Activated B cell treated with CpG ODN at 0.5 μM for 24 hours (primary cell): ENCODE measurements at regions not wholly inside any gene's neighbourhood (a gene's known extent, or its start where the extent isn't known, plus 50 kb on each side); places are given as distances from the start of the nearest gene placed in this dataset.
A peak's percentile ranks its signal among the peaks of the same experiment; 100 is the strongest.

Experiments
- ATAC-seq: fragments of 200-7000 bp; cut with Tn5 transposase; one replicate; pipeline ENCODE4 v1.10.0; 2021; ENCODE audit warnings: low read depth, mild to moderate bottlenecking, moderate library complexity
- CTCF ChIA-PET: fragments of 350-600 bp; sonication (Branson Sonifier 250); formaldehyde crosslinking; loops from one replicate; lab custom pipeline; 2021; ENCODE audit warnings: antibody characterized with exemption; lab: Charles Lee
- POLR2A ChIA-PET: fragments of 350-600 bp; sonication (Branson Sonifier 250); formaldehyde crosslinking; loops from one replicate; lab custom pipeline; 2021; ENCODE audit warnings: antibody characterized with exemption; lab: Charles Lee
- DNase-seq: peaks from one replicate; pipeline ENCODE4 v3.0.0; 2022
- H3K27ac Mint-ChIP-seq: one replicate; pipeline ENCODE4 v1.8.0; 2020; ENCODE audit warnings: mixed read lengths
- H3K27me3 Mint-ChIP-seq: one replicate; pipeline ENCODE4 v1.8.0; 2021; ENCODE audit warnings: mixed read lengths
- H3K36me3 Mint-ChIP-seq: one replicate; pipeline ENCODE4 v1.8.0; 2021; ENCODE audit warnings: low read depth, mixed read lengths
- H3K4me1 Mint-ChIP-seq: one replicate; pipeline ENCODE4 v1.8.0; 2021; ENCODE audit warnings: mixed read lengths
- H3K4me3 Mint-ChIP-seq: one replicate; pipeline ENCODE4 v1.8.0; 2020; ENCODE audit warnings: mild to moderate bottlenecking, mixed read lengths
- H3K9me3 Mint-ChIP-seq: one replicate; pipeline ENCODE4 v1.8.0; 2020; ENCODE audit warnings: mixed read lengths
- intact Hi-C: fragments of 100-400 bp; cut with micrococcal nuclease; formaldehyde crosslinking; loops from one replicate; pipeline ENCODE4 v1.15.1; 2024
- TF ChIP-seq, protein P1 (sequence below): fragments of 200-600 bp; IDR thresholded peaks from one replicate; pipeline ENCODE4 v1.8.0; 2022; ENCODE audit warnings: antibody characterized with exemption, mild to moderate bottlenecking

DNA sequence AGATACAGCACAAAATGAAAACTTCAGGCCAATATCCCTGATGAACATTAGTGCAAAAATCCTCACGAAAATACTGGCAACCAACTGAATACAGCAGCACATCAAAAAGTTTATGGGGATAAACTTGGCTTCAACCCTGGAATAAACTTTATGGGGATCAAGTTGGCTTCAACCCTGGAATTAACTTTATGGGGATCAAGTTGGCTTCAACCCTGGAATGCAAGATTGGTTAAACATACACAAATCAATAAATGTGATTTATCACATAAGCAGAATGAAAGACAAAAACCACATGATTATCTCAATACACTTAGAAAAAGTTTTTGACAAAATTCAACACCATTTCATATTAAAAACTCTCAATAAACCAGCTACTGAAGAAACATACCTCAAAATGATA lies 213.7 kb upstream of the DMRTA1 start:
- ChIA-PET CTCF (interaction anchor here (1.1 kb wide), 1 partner anchor 420 kb away, joined by 4 read pairs; no protein-coding TSS in a partner anchor), POLR2A (no interaction called here)
- Mint-ChIP-seq H3K27ac (no peak overlapping the region), H3K4me3 (no peak overlapping the region), H3K36me3 (no peaks in the 10 kb centered on the region), H3K27me3 (peaks cover 8% of the 10 kb centered on the region), H3K4me1 (peaks cover 15% of the 10 kb centered on the region), H3K9me3 (peaks cover 14% of the 10 kb centered on the region)
- intact Hi-C loops: no loop called here
- TF ChIP-seq, protein P1, sequence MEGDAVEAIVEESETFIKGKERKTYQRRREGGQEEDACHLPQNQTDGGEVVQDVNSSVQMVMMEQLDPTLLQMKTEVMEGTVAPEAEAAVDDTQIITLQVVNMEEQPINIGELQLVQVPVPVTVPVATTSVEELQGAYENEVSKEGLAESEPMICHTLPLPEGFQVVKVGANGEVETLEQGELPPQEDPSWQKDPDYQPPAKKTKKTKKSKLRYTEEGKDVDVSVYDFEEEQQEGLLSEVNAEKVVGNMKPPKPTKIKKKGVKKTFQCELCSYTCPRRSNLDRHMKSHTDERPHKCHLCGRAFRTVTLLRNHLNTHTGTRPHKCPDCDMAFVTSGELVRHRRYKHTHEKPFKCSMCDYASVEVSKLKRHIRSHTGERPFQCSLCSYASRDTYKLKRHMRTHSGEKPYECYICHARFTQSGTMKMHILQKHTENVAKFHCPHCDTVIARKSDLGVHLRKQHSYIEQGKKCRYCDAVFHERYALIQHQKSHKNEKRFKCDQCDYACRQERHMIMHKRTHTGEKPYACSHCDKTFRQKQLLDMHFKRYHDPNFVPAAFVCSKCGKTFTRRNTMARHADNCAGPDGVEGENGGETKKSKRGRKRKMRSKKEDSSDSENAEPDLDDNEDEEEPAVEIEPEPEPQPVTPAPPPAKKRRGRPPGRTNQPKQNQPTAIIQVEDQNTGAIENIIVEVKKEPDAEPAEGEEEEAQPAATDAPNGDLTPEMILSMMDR: no peak
- DNase-seq: no peak
- no peak for ATAC-seq

DNA sequence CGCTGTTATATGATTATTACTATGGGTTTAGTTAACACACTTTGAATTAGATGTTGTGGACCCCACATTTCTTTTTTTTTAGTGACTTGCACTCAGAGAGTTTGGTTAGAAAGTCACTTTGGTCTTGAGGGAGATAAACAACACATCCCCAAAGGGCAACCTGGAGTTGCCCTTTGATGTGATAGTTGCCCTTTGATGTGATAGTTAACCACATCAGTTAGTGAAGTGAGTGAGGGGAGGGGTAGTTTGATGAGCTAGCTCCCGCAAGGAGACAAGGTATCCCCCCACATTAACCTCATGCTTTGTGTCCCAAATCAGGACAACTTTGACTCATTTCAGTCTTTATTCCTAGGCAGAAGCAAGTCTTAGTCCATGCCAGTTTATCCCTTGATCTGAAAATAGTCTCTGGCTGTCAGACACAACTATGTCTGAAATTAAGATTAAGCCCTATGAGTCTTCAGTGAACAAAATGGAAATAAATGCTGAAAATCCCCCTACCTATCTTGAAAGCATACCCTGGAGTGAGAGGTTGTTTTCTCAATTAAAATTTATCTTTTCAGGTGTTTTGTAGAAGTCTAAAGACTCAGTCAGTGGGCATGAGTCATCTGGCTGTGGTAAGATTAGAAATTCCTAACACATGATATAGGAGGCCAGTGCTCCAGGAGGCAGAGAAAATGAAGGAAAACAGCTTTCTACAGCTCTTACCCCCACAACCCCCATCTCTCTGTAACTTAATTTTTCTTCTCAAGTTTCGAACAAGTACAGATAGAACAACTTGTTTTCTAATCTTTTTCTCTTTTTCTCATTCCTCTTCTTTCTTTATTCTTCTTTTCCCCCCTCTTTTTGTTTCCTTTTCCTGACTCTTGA lies 208.9 kb upstream of the DMRTA1 start:
- H3K27ac Mint-ChIP-seq: no peak overlapping the region
- intact Hi-C loops: no loop called here
- CTCF ChIA-PET: interaction anchor here (0.7 to 7.6 kb wide), 10 partner anchors 9 to 1038 kb away, joined by 3 to 130 read pairs (median 8); partner anchors contain the start of genes CDKN2A, CDKN2B and CDKN2B-AS1

DNA sequence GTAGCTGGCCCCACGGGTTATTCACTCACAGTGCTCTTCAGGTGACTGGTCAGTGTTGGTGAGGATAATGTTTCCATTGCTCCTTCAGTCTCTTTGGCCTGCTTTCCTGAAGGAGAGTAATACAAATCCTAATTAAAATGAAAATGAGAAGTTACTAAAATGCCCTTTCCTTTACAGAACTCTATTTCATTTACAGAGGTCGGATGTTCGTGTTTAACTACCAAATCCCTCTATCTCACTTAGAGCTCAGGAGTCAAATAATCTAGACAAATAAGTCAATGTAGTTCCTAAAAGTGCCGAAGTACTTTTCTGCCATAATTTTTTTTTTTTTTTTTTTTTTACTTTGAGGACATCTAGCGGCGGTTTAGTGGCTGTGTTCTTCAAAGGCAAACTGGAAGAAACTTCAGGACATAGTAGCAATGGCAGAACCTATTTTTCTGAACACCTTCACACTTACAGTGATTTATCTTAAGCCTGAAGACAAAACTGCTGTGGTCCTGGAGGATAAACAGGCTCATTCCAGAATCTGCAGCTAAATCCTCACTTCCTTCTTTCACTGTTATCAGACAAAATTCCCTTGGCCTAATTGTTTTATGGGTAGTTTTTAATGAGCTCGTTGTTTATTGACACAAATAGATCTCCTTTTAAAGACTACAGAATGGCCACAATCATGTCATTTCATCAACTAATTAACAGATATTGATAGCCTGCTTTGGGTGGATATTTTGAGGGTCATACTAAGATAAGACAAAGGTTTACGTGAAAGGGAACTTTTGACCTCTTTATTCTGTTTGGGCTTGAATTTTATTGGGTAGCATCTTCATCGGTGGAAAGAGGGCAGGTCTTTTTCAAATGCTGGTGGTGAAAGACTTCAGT lies 207.6 kb upstream of the DMRTA1 start:
- ATAC-seq: no peak
- POLR2A ChIA-PET: interaction anchor here (0.8 to 1.2 kb wide), 5 partner anchors 167 to 436 kb away, joined by 3 to 12 read pairs (median 4); partner anchors contain the start of gene CDKN2B

More for the DNA sequence above, 208.9 kb upstream of the DMRTA1 start:
- DNase-seq (no peak), ATAC-seq (no peak)
- Mint-ChIP-seq H3K36me3 (no peaks in the 10 kb centered on the region), H3K9me3 (peaks cover 2% of the 10 kb centered on the region), H3K4me3 (peak overlapping the region; percentile 6), H3K4me1 (peaks cover 57% of the 10 kb centered on the region), H3K27me3 (peaks cover 4% of the 10 kb centered on the region)
- POLR2A ChIA-PET: interaction anchor here (0.6 to 1.2 kb wide), 3 partner anchors 26 to 229 kb away, joined by 5 to 12 read pairs (median 7); partner anchors contain the start of gene CDKN2B
- TF ChIP-seq, protein P1: no peak

DNA sequence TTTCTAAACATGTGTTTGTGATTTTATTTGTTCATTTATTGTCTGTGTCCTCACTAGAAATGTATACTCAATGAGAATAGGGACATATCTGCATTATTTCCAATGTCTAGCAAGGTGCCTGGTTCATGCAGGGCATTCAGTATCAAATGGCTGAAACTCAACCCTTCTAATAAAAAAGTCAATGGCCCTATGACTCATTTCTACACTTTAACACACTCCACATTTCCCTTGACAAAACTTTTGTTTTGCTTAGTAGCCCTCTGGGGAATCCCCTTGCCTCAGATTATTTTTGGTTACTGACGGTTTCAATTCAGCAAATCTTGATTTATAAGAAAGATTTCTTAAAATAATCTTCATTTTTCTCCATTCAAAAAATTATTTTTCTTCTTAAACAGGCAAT lies 206.0 kb upstream of the DMRTA1 start:
- TF ChIP-seq, protein P1: no peak
- H3K27ac Mint-ChIP-seq: peak overlapping the region; percentile 67
- no peaks in the 10 kb centered on the region for H3K9me3 Mint-ChIP-seq
- H3K27me3 Mint-ChIP-seq: no peaks in the 10 kb centered on the region
- intact Hi-C loops: loop anchor here (1.0 to 10.0 kb wide), 12 partner anchors 26 to 1616 kb away; partner anchors contain the start of genes CDKN2B, KLHL9 and MLLT3
- H3K36me3 Mint-ChIP-seq: no peaks in the 10 kb centered on the region
- ATAC-seq (peak; percentile 82), DNase-seq (no peak)
- CTCF ChIA-PET: interaction anchor here (1.4 to 7.6 kb wide), 4 partner anchors 37 to 429 kb away, joined by 3 to 130 read pairs (median 29); partner anchors contain the start of gene CDKN2B
- peaks cover 61% of the 10 kb centered on the region for H3K4me1 Mint-ChIP-seq
- POLR2A ChIA-PET: interaction anchor here (0.6 to 1.2 kb wide), 3 partner anchors 246 to 438 kb away, joined by 3 to 6 read pairs (median 5); partner anchors contain the start of genes CDKN2B-AS1 and MTAP
- peak overlapping the region; percentile 64 for H3K4me3 Mint-ChIP-seq

More for the DNA sequence above, 207.6 kb upstream of the DMRTA1 start:
- intact Hi-C loops: loop anchor here (1.0 kb wide), 1 partner anchor 426 kb away; no protein-coding TSS in a partner anchor
- TF ChIP-seq, protein P1: no peak
- no peaks in the 10 kb centered on the region for H3K36me3 Mint-ChIP-seq
- DNase-seq: no peak
- H3K27me3 Mint-ChIP-seq: peaks cover 1% of the 10 kb centered on the region
- no peak overlapping the region for H3K4me3 Mint-ChIP-seq
- H3K27ac Mint-ChIP-seq: peak overlapping the region; percentile 48
- H3K4me1 Mint-ChIP-seq: peaks cover 60% of the 10 kb centered on the region
- CTCF ChIA-PET: interaction anchor here (0.7 to 7.6 kb wide), 18 partner anchors 10 to 1039 kb away, joined by 3 to 130 read pairs (median 4); partner anchors contain the start of genes CDKN2A, CDKN2B and CDKN2B-AS1
- peaks cover 2% of the 10 kb centered on the region for H3K9me3 Mint-ChIP-seq
